GM21381 (cell line): ENCODE measurements at regions not wholly inside any gene's neighbourhood (a gene's known extent, or its start where the extent isn't known, plus 50 kb on each side); places are given as distances from the start of the nearest gene placed in this dataset.
"Not testable (repeated sequence)": the region's sequence is repeated elsewhere in the genome, so short reads cannot be mapped to it uniquely, and the experiment has no call there.

ENCODE experiments used
- ATAC-seq: cut with Tn5 transposase; IDR thresholded peaks from one replicate; pipeline ENCODE4 v1.9.1; 2021; ENCODE audit warnings: mild to moderate bottlenecking, moderate library complexity; ENCODE audit not compliant: unreplicated experiment

DNA sequence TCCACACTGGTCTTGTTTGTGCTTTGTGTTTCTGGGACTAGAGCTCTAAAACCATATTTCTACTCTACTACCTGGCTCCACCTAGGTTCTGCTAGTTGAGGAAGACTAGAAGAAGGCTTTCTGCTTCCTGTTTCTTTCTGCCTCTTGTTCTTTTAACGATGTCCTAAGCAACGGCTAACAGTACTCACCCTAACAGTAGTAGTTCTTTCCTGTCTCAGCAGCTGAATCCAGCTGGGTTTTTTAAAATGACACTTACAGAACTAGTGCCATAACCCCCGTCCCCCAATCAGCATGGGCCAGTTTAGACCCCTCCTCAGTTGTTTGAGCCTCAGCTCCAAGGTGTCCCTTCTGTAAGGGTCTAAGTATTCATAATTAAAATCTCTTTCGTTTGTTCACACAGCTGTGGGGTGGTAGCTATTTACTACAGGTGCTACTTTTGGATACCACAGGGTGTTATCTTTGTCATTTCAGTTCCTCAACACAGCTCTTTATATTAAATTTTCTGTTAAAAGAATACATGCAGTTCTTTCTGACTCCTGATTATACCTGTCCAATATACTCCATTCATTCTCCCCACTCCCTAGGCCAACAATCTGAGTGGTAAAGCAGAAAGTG is 790.2 kb downstream of the DHX35 start:
- ATAC-seq = no peak

- ATAC-seq = no peak
Measured at GRCh38 chr20:39751557-39752137, 789.5 kb downstream of the DHX35 start.

- no peak for ATAC-seq
Measured at GRCh38 chr20:39745380-39745779, 783.2 kb downstream of the DHX35 start.

GRCh38 chr20:39738651-39739050 is 776.5 kb downstream of the DHX35 start:
- no peak for ATAC-seq

GRCh38 chr20:39736434-39737327 is 774.5 kb downstream of the DHX35 start:
- no peak for ATAC-seq

DNA sequence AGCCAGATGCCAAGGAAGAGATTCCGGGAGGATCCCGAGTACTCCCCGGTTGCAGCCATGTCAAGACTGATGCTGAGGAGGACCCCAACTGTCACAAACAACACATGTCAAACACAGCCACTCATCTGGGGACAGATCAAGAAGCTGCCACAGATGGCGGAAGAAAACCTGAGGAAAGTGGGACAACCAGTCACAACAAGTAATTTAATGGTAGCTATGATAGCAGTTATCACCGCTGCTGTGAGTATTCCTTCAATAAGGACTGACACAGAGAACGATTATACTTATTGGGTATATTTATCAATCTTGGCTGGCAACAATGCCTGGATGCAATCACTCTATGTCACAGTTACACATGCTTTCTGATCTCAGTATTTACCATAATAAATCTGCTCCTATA is 763.4 kb downstream of the DHX35 start:
- not testable (repeated sequence) for ATAC-seq

GRCh38 chr20:39719293-39719692 is 757.1 kb downstream of the DHX35 start:
- no peak for ATAC-seq

DNA sequence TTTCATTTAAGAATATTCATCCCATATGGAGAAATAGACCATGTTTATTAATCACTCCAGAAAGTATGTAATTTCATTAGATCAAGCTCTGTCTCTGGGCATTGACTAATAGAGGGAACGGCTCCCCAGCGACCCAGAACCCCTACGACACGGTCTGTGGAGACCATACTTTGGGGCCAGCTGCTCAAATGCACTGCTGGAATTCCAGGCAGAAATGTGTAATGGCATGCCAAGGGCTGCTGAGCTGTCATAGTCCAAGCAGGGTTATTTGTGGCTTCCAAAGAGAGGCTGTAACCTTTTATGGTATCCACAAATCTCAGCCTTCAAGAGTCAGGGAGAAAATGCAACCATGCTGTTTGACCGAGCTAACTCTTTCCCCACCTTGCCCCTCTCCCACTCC is 755.8 kb downstream of the DHX35 start:
- no peak for ATAC-seq

GRCh38 chr20:39716796-39717341 is 754.7 kb downstream of the DHX35 start:
- no peak for ATAC-seq

DNA sequence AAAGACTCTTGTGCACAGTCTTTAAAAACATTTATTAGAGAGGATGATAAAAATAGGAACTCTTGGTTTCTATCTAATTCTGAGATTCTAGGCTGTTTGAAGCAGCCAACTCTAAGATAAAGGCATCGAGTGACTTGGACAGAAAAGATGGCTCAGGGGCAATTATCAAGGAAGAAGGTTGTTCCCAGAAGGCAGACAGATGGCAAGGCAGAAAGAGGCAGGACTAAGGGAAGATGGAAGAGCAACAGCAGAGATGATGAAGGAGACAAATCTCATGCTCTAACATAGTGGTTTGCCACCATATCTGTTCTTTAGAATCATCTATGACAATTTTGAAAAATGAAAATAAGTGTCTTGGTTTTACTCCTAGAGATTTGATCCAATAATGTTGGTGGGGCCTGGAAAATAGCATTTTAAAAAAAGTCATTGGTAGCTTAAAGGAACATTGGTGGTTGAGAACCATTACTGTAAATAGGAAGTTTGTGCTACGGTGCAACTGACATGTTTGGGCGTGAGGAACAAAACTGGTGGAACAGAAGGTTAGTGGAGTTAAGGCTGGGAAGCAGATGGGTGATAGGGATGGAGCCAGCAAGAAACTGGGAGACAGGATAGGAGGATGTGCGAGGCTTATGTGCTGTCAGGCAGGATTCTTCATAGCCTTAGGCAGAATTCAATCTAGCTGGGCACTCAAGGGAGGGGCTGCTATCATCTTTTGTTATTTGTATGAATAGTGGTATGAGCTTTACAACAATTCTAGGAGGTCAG is 751.1 kb downstream of the DHX35 start:
- ATAC-seq = no peak

GRCh38 chr20:39706184-39706663 is 744.1 kb downstream of the DHX35 start:
- ATAC-seq = no peak

DNA sequence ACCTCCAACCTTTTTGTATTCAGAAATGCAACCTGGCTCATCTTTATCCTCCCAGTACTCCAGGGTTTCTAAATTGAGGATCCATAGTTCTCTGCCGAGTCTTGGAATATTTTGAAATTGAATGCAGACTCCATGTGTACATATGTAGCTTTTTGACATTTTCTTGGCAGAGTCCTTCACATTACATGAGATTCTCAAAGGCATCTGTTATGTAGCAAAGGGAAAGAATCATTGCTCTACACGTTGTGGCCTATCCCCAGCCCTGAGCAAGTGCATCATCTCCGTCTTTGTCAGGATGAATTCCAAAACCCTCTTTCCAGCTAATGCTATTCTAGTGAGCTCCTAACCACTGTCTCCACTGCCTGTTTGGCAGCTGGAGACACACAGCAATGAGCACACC is 742.9 kb downstream of the DHX35 start:
- ATAC-seq = no peak

- not testable (repeated sequence) for ATAC-seq
Measured at GRCh38 chr20:39703357-39703756, 741.2 kb downstream of the DHX35 start.

DNA sequence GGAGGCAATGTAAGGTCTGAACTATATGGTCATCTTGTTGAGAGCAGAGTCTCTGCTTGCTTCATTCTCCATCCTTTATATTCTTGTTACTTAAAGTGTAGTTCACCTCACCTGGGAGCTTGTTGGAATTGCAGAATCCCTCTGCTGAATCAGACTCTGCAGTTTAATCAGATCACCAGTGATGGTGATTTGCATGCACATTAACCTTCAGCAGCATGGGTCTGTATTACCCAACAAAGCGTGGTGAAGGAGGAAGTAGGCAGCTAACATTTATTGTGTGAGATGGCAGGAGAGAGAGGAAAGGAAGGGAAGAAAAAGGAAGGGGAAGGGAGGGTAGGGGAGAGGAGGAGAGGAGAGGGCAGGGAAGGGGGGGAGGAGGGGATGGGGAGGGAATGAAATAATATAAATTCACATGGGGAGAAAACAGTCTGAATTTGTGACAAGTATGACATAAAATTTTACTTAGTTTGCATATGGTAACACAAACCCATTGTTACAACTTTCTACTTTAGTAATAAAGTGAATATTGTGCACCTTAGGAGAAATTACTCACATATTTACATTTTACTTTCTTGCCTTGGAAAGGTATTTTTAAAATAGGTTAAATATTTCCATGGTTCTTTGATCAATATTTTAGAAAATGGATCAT is 740.7 kb downstream of the DHX35 start:
- no peak for ATAC-seq

GRCh38 chr20:39700528-39700927 is 738.4 kb downstream of the DHX35 start:
- no peak for ATAC-seq

GRCh38 chr20:39699166-39699725 is 737.1 kb downstream of the DHX35 start:
- no peak for ATAC-seq

DNA sequence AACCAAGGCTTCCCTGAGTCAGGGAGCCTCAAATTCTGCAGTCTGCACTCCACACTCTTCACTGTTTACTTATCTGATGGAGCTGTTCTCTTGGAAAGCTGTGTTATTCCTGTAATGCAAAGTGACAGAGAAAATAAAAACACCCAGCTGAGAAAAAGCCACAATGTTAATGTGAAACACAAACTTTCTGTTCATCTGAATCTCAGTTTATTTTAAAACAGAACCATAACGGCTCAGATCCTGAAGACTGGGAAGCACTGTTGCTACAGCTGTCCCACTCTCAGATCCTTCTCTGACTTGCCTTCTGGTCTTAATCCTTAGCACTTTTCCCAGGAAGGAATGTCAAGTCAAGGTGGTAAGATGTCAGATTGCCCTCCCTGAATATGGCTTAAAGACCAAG is 736.6 kb downstream of the DHX35 start:
- no peak for ATAC-seq

GRCh38 chr20:39691151-39691862 is 729.2 kb downstream of the DHX35 start:
- ATAC-seq = no peak

- ATAC-seq = no peak
Measured at GRCh38 chr20:39676857-39677391, 714.8 kb downstream of the DHX35 start.
